Epithelial cell of proximal tubule (primary cell): ENCODE measurements at regions not wholly inside any gene's neighbourhood (a gene's known extent, or its start where the extent isn't known, plus 50 kb on each side); places are given as distances from the start of the nearest gene placed in this dataset.

Experiments used
- DNase-seq: peaks from one replicate; pipeline ENCODE4 v3.0.0-alpha.2; 2011; ENCODE audit warnings: low read depth
- H3K4me3 ChIP-seq: 2 replicates; pipeline ENCODE4 v1.5.1; 2011; ENCODE audit warnings: low read depth, mild to moderate bottlenecking, low read length
- TF ChIP-seq, protein P1 (sequence below): conservative IDR thresholded peaks from 2 replicates; pipeline ENCODE4 v1.5.1; 2012; ENCODE audit warnings: low read depth, mild to moderate bottlenecking, low read length

GRCh38 chr4:176949029-176949428 is 156.3 kb upstream of the VEGFC start:
- no peak overlapping the region for H3K4me3 ChIP-seq
- TF ChIP-seq, protein P1, sequence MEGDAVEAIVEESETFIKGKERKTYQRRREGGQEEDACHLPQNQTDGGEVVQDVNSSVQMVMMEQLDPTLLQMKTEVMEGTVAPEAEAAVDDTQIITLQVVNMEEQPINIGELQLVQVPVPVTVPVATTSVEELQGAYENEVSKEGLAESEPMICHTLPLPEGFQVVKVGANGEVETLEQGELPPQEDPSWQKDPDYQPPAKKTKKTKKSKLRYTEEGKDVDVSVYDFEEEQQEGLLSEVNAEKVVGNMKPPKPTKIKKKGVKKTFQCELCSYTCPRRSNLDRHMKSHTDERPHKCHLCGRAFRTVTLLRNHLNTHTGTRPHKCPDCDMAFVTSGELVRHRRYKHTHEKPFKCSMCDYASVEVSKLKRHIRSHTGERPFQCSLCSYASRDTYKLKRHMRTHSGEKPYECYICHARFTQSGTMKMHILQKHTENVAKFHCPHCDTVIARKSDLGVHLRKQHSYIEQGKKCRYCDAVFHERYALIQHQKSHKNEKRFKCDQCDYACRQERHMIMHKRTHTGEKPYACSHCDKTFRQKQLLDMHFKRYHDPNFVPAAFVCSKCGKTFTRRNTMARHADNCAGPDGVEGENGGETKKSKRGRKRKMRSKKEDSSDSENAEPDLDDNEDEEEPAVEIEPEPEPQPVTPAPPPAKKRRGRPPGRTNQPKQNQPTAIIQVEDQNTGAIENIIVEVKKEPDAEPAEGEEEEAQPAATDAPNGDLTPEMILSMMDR: no peak
- DNase-seq: no peak

DNA sequence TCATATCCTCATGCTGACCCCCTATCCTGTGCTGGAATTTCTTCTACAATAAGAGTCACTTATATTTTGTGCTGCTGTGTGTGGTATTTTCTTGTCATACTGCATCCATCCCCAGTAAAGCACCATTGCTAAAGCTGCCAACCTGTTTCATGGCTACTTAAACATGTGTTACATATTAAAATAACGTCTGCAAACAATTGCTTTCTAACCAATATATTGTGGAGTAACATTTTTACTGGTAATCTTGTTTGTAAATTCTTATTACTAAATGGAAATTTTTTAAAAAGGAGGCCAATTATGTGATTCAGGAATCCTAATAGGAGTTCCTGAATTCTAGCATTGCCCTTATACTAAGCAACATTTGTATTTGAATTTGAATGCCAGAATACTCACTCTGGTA is 160.3 kb upstream of the VEGFC start:
- no peak for DNase-seq
- TF ChIP-seq, protein P1: no peak
- H3K4me3 ChIP-seq: no peak overlapping the region

- TF ChIP-seq, protein P1: no peak
- no peak for DNase-seq
- H3K4me3 ChIP-seq: no peak overlapping the region
Observed at GRCh38 chr4:176957353-176958118, 164.8 kb upstream of the VEGFC start.

DNA sequence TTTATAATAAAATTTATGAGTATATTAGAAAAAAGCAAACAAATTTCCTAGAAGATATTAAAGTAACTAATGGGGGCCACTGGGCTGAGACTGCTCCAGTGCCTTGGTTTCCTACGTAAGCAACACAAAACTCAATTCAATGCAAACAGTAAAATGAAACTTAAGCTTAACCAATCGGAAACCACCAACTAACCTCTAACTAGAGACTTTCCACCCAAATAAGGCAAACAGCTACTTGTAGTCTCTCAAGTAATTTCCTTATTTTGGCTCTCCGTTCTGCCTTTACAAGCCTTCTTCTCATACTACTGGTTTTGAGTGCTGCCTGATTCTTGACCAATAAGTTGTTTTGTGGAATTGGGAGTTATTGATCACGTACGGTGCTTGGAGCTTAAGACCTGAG is 167.3 kb upstream of the VEGFC start:
- H3K4me3 ChIP-seq: no peak overlapping the region
- no peak for DNase-seq
- TF ChIP-seq, protein P1: no peak

DNA sequence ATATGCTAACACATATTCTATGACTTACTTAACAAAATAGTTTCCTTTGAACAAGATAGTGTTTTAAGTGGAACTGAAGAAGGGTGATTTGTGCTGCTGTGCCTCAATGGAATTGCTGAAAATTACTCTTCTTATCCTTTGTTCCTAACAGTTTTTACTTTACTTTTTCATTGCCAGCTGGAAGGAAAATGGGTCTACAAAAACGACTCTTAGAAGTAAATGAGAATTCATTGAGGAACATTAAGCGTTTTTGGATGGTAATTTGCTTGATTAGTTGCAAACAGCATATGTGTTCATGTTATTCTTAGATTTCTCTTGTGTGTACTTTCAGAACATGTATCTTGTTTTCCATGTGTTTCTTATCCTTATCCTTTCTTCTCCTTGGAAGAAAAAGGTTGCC is 170.4 kb upstream of the VEGFC start:
- no peak for DNase-seq
- TF ChIP-seq, protein P1: no peak
- no peak overlapping the region for H3K4me3 ChIP-seq

- no peak for DNase-seq
- H3K4me3 ChIP-seq: no peak overlapping the region
- TF ChIP-seq, protein P1: peak; percentile 60
Observed at GRCh38 chr4:176964116-176964691, 171.5 kb upstream of the VEGFC start.

DNA sequence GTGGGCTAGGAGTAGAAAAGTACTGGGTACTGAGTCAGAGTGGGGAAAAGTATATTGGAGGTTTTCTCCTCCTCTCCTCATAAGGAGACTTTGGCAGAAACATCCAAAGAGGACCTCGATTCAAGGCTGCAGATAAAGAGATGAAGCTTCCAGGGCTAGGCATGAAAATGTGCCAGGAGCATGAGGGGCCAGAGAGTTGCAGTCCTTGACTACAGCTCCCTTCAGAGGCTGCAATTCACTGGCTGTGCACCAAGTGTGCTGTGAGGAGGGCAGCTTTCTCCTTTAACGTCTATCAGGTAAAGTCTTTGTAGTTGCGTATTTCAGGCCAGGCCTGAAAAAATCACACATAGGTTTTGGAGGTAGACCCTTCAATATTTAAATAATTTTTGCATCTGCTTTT is 174.9 kb upstream of the VEGFC start:
- H3K4me3 ChIP-seq: no peak overlapping the region
- TF ChIP-seq, protein P1: no peak
- no peak for DNase-seq
